ENCODE measurements at regions not wholly inside any gene's neighbourhood (a gene's known extent, or its start where the extent isn't known, plus 50 kb on each side); places are given as distances from the start of the nearest gene placed in this dataset.

DNA sequence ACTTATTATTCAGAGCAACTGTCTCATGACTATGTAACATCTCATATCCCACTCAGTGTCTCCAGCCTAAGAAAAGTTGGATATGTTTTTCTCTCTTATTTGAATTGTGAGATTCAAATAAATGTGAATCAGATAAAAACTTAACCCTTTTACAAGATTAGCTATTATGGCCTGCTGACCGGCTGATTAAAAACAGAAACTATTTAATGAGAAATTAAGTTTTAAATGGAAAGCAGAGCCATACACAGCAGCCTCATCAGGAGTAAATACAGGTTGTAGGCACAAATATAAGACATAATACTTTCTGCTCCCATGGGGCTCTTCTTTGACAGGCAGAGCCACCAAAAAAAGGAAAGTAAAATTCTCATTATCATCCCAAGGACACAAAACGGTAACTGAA, 307.0 kb upstream of the PRMT6 start:
- no peak for TF ChIP-seq SP1 (IDR thresholded peaks at IDR 0.05)
- no peak for TF ChIP-seq SP1 (CRISPR knock-in tag; IDR thresholded peaks at IDR 0.05)
- no peak for TF ChIP-seq HDAC1 (CRISPR knock-in tag; IDR thresholded peaks at IDR 0.05)
- no peak for TF ChIP-seq MYC (CRISPR knock-in tag; IDR thresholded peaks at IDR 0.05; ENCODE audit: borderline replicate concordance)
- TF ChIP-seq, protein P1, sequence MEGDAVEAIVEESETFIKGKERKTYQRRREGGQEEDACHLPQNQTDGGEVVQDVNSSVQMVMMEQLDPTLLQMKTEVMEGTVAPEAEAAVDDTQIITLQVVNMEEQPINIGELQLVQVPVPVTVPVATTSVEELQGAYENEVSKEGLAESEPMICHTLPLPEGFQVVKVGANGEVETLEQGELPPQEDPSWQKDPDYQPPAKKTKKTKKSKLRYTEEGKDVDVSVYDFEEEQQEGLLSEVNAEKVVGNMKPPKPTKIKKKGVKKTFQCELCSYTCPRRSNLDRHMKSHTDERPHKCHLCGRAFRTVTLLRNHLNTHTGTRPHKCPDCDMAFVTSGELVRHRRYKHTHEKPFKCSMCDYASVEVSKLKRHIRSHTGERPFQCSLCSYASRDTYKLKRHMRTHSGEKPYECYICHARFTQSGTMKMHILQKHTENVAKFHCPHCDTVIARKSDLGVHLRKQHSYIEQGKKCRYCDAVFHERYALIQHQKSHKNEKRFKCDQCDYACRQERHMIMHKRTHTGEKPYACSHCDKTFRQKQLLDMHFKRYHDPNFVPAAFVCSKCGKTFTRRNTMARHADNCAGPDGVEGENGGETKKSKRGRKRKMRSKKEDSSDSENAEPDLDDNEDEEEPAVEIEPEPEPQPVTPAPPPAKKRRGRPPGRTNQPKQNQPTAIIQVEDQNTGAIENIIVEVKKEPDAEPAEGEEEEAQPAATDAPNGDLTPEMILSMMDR (CRISPR knock-in tag; IDR thresholded peaks at IDR 0.05) = no peak
- TF ChIP-seq POLR2A (IDR thresholded peaks at IDR 0.05; ENCODE audit: insufficient read depth in 1 of 2, low read depth in 2 of 2, low read length in 2 of 2) = no peak
- no peak for TF ChIP-seq ZFX (CRISPR knock-in tag; IDR thresholded peaks at IDR 0.05; ENCODE audit: low read depth)
- no peak for TF ChIP-seq ZNF75D (CRISPR knock-in tag; IDR thresholded peaks at IDR 0.05; ENCODE audit: borderline replicate concordance)
- TF ChIP-seq, protein P2, sequence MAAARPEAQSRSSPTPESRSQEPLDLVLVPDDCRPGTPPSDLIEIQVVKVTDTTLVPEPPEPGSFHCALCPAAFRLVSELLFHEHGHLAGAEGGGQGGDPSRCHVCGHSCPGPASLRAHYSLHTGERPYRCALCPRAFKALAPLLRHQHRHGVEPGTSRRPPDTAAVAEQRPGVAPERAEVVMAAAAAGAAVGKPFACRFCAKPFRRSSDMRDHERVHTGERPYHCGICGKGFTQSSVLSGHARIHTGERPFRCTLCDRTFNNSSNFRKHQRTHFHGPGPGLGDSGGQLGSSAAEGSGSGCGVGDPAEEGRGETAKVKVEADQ (CRISPR knock-in tag; IDR thresholded peaks at IDR 0.05; ENCODE audit: borderline replicate concordance) = no peak
- no peak for TF ChIP-seq ZNF780A (CRISPR knock-in tag; IDR thresholded peaks at IDR 0.05)
- no peak for TF ChIP-seq HOXA9 (CRISPR knock-in tag; IDR thresholded peaks at IDR 0.05; ENCODE audit: borderline replicate concordance)
- TF ChIP-seq, protein P3, sequence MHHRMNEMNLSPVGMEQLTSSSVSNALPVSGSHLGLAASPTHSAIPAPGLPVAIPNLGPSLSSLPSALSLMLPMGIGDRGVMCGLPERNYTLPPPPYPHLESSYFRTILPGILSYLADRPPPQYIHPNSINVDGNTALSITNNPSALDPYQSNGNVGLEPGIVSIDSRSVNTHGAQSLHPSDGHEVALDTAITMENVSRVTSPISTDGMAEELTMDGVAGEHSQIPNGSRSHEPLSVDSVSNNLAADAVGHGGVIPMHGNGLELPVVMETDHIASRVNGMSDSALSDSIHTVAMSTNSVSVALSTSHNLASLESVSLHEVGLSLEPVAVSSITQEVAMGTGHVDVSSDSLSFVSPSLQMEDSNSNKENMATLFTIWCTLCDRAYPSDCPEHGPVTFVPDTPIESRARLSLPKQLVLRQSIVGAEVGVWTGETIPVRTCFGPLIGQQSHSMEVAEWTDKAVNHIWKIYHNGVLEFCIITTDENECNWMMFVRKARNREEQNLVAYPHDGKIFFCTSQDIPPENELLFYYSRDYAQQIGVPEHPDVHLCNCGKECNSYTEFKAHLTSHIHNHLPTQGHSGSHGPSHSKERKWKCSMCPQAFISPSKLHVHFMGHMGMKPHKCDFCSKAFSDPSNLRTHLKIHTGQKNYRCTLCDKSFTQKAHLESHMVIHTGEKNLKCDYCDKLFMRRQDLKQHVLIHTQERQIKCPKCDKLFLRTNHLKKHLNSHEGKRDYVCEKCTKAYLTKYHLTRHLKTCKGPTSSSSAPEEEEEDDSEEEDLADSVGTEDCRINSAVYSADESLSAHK (CRISPR knock-in tag; IDR thresholded peaks at IDR 0.05; ENCODE audit: borderline replicate concordance) = no peak
- no peak for TF ChIP-seq RFX1 (IDR thresholded peaks at IDR 0.05)
